Stomach (tissue), 8 donors: ENCODE measurements at regions not wholly inside any gene's neighbourhood (a gene's known extent, or its start where the extent isn't known, plus 50 kb on each side); places are given as distances from the start of the nearest gene placed in this dataset.

Experiments used
- DNase-seq, 2 donors: peaks; one replicate each; pipeline versions ENCODE4 v3.0.0 to v3.0.0-alpha.2; 2013 to 2019
- H3K27ac ChIP-seq, 5 donors: fragments of 200-600 bp in 4 of 5; sonication (generic) in 4 of 5; one replicate each; pipeline ENCODE4 v1.5.1; 2013 to 2019; ENCODE audit warnings: mild to moderate bottlenecking in 1 of 5, moderate library complexity in 1 of 5
- H3K27me3 ChIP-seq, 3 donors: fragments of 200-600 bp; sonication (generic); one replicate each; pipeline ENCODE4 v1.5.1; 2017 to 2019; ENCODE audit warnings: mixed run types in 1 of 3
- H3K36me3 ChIP-seq, 4 donors: fragments of 200-600 bp; sonication (generic); 1 replicate in 3 of 4; 2 replicates in 1 of 4; pipeline ENCODE4 v1.5.1; 2016 to 2019
- H3K4me1 ChIP-seq, 4 donors: fragments of 200-600 bp; sonication (generic); one replicate each; pipeline ENCODE4 v1.5.1; 2016 to 2019
- H3K4me3 ChIP-seq, 4 donors: fragments of 200-600 bp; sonication (generic) in 3 of 4; one replicate each; pipeline ENCODE4 v1.5.1; 2016 to 2019; ENCODE audit warnings: mild to moderate bottlenecking in 1 of 4
- H3K9me3 ChIP-seq, 4 donors: fragments of 200-600 bp; sonication (generic); one replicate each; pipeline ENCODE4 v1.5.1; 2016 to 2019
- CTCF ChIP-seq, 7 experiments: fragments of 450-650 bp in 4 of 7; fragments of 200-600 bp in 3 of 7; sonication (generic) in 3 of 7; IDR thresholded peaks; one replicate each; pipeline ENCODE4 v1.5.1; 2016 to 2019; ENCODE audit warnings: antibody characterized with exemption in 7 of 7, control low read depth in 2 of 7, mild to moderate bottlenecking in 1 of 7
- EP300 ChIP-seq: sonication (generic); formaldehyde crosslinking; IDR thresholded peaks from one replicate; pipeline ENCODE4 v1.6.1; 2017; ENCODE audit warnings: antibody characterized with exemption
- POLR2A ChIP-seq, 4 donors: fragments of 450-650 bp; IDR thresholded peaks; one replicate each; pipeline ENCODE4 v1.6.1; 2016; ENCODE audit warnings: antibody characterized with exemption in 4 of 4, control low read depth in 2 of 4, mild to moderate bottlenecking in 1 of 4, moderate library complexity in 1 of 4
- POLR2AphosphoS5 ChIP-seq, 3 donors: sonication (generic); formaldehyde crosslinking; IDR thresholded peaks; one replicate each; pipeline ENCODE4 v1.6.1; 2016; ENCODE audit warnings: antibody characterized with exemption in 3 of 3
- WGBS, 5 donors: extraction: QIAGEN DNeasy Blood & Tissue Kit in 3 of 5; methylation state at CpG; one replicate each; pipeline versions ENCODE4 v1.1.5 to v1.1.7; 2013 to 2018; 5-methylcytosine and 5-hydroxymethylcytosine counted together
- intact Hi-C: fragments of 100-400 bp; cut with DNase I; formaldehyde crosslinking; loops from one replicate; pipeline ENCODE4 v1.15.1; 2023; ENCODE audit warnings: low total_unique reads
- donor health status: healthy with polysubstance abuse.
- donor health status: Bipolar disorder and iron deficiency.
- donor health status: healthy.

- Histone ChIP-seq H3K4me1 (peaks cover 7 to 17% (median 11%) of the 10 kb centered on the region in 4 donors), H3K9me3 (no peaks in the 10 kb centered on the region), H3K4me3 (no peak overlapping the region), H3K27me3 (peaks cover 9 to 73% (median 53%) of the 10 kb centered on the region in 3 donors), H3K36me3 (no peaks in the 10 kb centered on the region), H3K27ac (no peak overlapping the region)
- no peak for DNase-seq
- TF ChIP-seq EP300 (no peak), CTCF (IDR thresholded peaks at IDR 0.05) (no peak), POLR2AphosphoS5 (IDR thresholded peaks at IDR 0.05) (no peak), POLR2A (IDR thresholded peaks at IDR 0.05) (no peak)
- intact Hi-C loops: no loop called here
- 77 to 84% (median 82%) methylated on average over 8 of the region's 8 CpGs for WGBS, 5 donors
These were observed 125.7 kb downstream of the MRM1 start for GRCh38 chr17:36727052-36727451.

- H3K4me1 ChIP-seq: peaks cover 2 to 12% (median 5%) of the 10 kb centered on the region in 4 donors
- H3K4me3 ChIP-seq: no peak overlapping the region
- no peak for DNase-seq
- intact Hi-C loops: no loop called here
- WGBS, 5 donors: 39 to 52% (median 44%) methylated on average over 4 of the region's 4 CpGs
- H3K36me3 ChIP-seq: no peaks in the 10 kb centered on the region
- H3K27ac ChIP-seq: no peak overlapping the region
- H3K9me3 ChIP-seq: no peaks in the 10 kb centered on the region
- peaks cover 9 to 73% (median 48%) of the 10 kb centered on the region in 3 donors for H3K27me3 ChIP-seq
- TF ChIP-seq POLR2AphosphoS5 (IDR thresholded peaks at IDR 0.05) (no peak), CTCF (IDR thresholded peaks at IDR 0.05) (no peak), POLR2A (IDR thresholded peaks at IDR 0.05) (no peak), EP300 (no peak)
These were observed 126.2 kb downstream of the MRM1 start for GRCh38 chr17:36727577-36727976.

GRCh38 chr17:36728030-36728991 lies 126.9 kb downstream of the MRM1 start:
- whole genome bisulfite sequencing, 5 donors: 15 to 23% (median 15%) methylated on average over 30 of the region's 30 CpGs
- no peak overlapping the region for H3K27ac ChIP-seq
- no peak for DNase-seq

More at GRCh38 chr17:36728030-36728991, 126.9 kb downstream of the MRM1 start:
- no peaks in the 10 kb centered on the region for H3K36me3 ChIP-seq
- peaks cover 0 to 8% (median 0%) of the 10 kb centered on the region in 4 donors for H3K4me1 ChIP-seq
- no peaks in the 10 kb centered on the region for H3K9me3 ChIP-seq
- TF ChIP-seq POLR2AphosphoS5 (IDR thresholded peaks at IDR 0.05) (no peak), CTCF (IDR thresholded peaks at IDR 0.05) (no peak), EP300 (no peak), POLR2A (IDR thresholded peaks at IDR 0.05) (no peak)
- intact Hi-C loops: no loop called here
- peaks cover 9 to 73% (median 48%) of the 10 kb centered on the region in 3 donors for H3K27me3 ChIP-seq
- H3K4me3 ChIP-seq: no peak overlapping the region
